Thyroid gland (tissue), 4 donors: ENCODE measurements at regions not wholly inside any gene's neighbourhood (a gene's known extent, or its start where the extent isn't known, plus 50 kb on each side); places are given as distances from the start of the nearest gene placed in this dataset.

Source experiments
- POLR2A ChIP-seq, 2 donors: fragments of 450-650 bp; IDR thresholded peaks; one replicate each; pipeline ENCODE4 v1.6.1; 2017; ENCODE audit warnings: antibody characterized with exemption in 2 of 2, mild to moderate bottlenecking in 2 of 2, moderate library complexity in 1 of 2
- TF ChIP-seq, protein P1 (sequence below), 6 experiments: fragments of 200-600 bp in 3 of 6; fragments of 450-650 bp in 3 of 6; sonication (generic) in 3 of 6; IDR thresholded peaks; one replicate each; pipeline ENCODE4 v1.5.1; 2016 to 2019; ENCODE audit warnings: antibody characterized with exemption in 6 of 6, mild to moderate bottlenecking in 2 of 6, inconsistent platforms in 1 of 6, moderate library complexity in 1 of 6

DNA sequence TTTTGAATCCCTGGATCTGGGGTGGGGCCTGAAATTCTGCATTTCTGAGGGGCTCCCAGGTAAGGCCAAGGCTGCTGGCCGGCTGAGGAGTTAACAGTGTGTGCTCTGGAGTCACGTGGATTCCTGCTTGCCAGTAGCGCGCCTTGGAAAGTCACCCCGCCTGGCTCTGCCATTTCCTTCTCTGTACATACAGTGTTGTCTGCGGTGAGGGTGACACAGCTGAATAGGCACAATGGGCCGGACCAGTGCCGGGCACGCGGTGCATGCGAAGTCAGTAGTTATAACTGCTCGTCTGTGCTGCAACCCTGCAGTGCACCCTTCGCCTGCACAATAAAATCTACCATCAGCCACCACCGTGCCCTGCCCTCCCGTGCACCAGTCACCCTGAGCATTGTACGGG is 68.0 kb upstream of the EEPD1 start:
- TF ChIP-seq, protein P1, sequence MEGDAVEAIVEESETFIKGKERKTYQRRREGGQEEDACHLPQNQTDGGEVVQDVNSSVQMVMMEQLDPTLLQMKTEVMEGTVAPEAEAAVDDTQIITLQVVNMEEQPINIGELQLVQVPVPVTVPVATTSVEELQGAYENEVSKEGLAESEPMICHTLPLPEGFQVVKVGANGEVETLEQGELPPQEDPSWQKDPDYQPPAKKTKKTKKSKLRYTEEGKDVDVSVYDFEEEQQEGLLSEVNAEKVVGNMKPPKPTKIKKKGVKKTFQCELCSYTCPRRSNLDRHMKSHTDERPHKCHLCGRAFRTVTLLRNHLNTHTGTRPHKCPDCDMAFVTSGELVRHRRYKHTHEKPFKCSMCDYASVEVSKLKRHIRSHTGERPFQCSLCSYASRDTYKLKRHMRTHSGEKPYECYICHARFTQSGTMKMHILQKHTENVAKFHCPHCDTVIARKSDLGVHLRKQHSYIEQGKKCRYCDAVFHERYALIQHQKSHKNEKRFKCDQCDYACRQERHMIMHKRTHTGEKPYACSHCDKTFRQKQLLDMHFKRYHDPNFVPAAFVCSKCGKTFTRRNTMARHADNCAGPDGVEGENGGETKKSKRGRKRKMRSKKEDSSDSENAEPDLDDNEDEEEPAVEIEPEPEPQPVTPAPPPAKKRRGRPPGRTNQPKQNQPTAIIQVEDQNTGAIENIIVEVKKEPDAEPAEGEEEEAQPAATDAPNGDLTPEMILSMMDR (IDR thresholded peaks at IDR 0.05) = no peak
- TF ChIP-seq POLR2A (IDR thresholded peaks at IDR 0.05) = no peak
